Keratinocyte (primary cell): ENCODE measurements at regions not wholly inside any gene's neighbourhood (a gene's known extent, or its start where the extent isn't known, plus 50 kb on each side); places are given as distances from the start of the nearest gene placed in this dataset.

Source experiments
- EZH2 ChIP-seq: IDR thresholded peaks from one replicate; pipeline ENCODE4 v1.6.1; 2012; ENCODE audit warnings: inconsistent platforms, mild to moderate bottlenecking, low read length, moderate library complexity
- TF ChIP-seq, protein P1 (sequence below), 3 experiments: IDR thresholded peaks in 1 of 3; conservative IDR thresholded peaks in 1 of 3; optimal IDR thresholded peaks in 1 of 3; 2 replicates in 2 of 3; 3 replicates in 1 of 3; pipeline versions ENCODE3 to v1.5.1; 2011; ENCODE audit warnings: low read length in 3 of 3, mild to moderate bottlenecking in 3 of 3, moderate library complexity in 2 of 3, control low read depth in 1 of 3, inconsistent platforms in 1 of 3; ENCODE audit not compliant: insufficient read depth in 2 of 3; ENCODE audit errors: extremely low read depth in 1 of 3

DNA sequence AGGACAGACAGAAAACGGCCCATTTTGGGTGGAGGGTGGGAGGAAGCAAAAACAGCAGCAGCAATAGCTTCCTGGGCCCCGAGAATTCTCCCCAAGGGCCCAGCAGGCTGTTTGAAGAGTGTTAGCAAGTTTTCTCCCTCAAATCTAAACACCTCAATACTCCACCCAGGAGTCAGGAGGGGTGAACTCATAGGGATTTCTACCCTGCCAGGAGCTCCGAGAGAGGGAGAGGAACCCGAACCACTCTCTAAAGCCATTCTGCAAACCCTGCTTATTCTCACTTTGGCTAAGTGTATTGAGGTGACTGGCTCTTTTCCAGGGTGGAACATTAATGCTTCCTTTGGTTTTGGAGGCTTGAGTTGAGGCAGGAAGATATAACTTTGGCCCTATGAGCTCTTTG lies 55.6 kb upstream of the PPM1J start:
- TF ChIP-seq, protein P1, sequence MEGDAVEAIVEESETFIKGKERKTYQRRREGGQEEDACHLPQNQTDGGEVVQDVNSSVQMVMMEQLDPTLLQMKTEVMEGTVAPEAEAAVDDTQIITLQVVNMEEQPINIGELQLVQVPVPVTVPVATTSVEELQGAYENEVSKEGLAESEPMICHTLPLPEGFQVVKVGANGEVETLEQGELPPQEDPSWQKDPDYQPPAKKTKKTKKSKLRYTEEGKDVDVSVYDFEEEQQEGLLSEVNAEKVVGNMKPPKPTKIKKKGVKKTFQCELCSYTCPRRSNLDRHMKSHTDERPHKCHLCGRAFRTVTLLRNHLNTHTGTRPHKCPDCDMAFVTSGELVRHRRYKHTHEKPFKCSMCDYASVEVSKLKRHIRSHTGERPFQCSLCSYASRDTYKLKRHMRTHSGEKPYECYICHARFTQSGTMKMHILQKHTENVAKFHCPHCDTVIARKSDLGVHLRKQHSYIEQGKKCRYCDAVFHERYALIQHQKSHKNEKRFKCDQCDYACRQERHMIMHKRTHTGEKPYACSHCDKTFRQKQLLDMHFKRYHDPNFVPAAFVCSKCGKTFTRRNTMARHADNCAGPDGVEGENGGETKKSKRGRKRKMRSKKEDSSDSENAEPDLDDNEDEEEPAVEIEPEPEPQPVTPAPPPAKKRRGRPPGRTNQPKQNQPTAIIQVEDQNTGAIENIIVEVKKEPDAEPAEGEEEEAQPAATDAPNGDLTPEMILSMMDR (optimal IDR thresholded peaks at IDR 0.05 in 1 of 3, IDR thresholded peaks at IDR 0.05 in 1 of 3, conservative IDR thresholded peaks at IDR 0.05 in 1 of 3; ENCODE audit: extremely low read depth in 1 of 3, insufficient read depth in 2 of 3, low read length in 3 of 3), result no peak
- no peak for TF ChIP-seq EZH2
